GM12878 (cell line): ENCODE measurements at regions not wholly inside any gene's neighbourhood (a gene's known extent, or its start where the extent isn't known, plus 50 kb on each side); places are given as distances from the start of the nearest gene placed in this dataset.

Experiments
- ATAC-seq: fragments of 200-7000 bp; cut with Tn5 transposase; 3 replicates; pipeline ENCODE4 v1.9.1; 2020; ENCODE audit warnings: mild to moderate bottlenecking, moderate library complexity
- BruUV-seq: library from RNA; stranded (reverse); fragments of 400-500 nt; replicated peaks from 2 replicates; lab custom pipeline; 2021; lab: Mats Ljungman, UMichigan
- CTCF ChIA-PET: fragments of 300-600 bp; sonication (Branson Sonifier 250); formaldehyde crosslinking; extraction: SDS; loops from one replicate; lab custom pipeline; 2021; ENCODE audit warnings: inconsistent platforms; lab: Yijun Ruan, JAX
- POLR2A ChIA-PET: fragments of 350-600 bp; formaldehyde crosslinking; extraction: SDS; loops from one replicate; lab custom pipeline; 2021; ENCODE audit warnings: inconsistent platforms; lab: Charles Lee
- RAD21 ChIA-PET: fragments of 300-600 bp; sonication (Branson Sonifier 250); formaldehyde crosslinking; loops from one replicate; lab custom pipeline; 2023; ENCODE audit warnings: antibody characterized with exemption; ENCODE audit not compliant: unreplicated experiment; lab: Charles Lee
- SMC1A ChIA-PET: fragments of 300-600 bp; sonication (Branson Sonifier 250); formaldehyde crosslinking; loops from one replicate; lab custom pipeline; 2023; ENCODE audit not compliant: unreplicated experiment, uncharacterized antibody; lab: Charles Lee
- DNase-seq: peaks from one replicate; pipeline ENCODE4 v3.0.0-alpha.2; 2011; ENCODE audit warnings: low read depth, low spot score
- FAIRE-seq: peaks from 3 replicates; lab custom pipeline; 2011; peaks lifted over from hg19 to GRCh38; lab: Jason Lieb, UNC
- H2AFZ ChIP-seq: 2 replicates; pipeline ENCODE4 v1.6.0; 2011; ENCODE audit warnings: low read depth, low read length, control low read depth; ENCODE audit not compliant: control insufficient read depth
- H3K27ac ChIP-seq: 2 replicates; pipeline ENCODE4 v1.5.1; 2011; ENCODE audit warnings: control low read depth; ENCODE audit not compliant: control insufficient read depth, insufficient read depth
- H3K27me3 ChIP-seq, 2 experiments: replicated peaks in 1 of 2; 2 replicates each; pipeline versions ENCODE4 v1.6.0 to v1.6.1; 2011; ENCODE audit warnings: low read length in 1 of 2; ENCODE audit not compliant: control insufficient read depth in 2 of 2, insufficient read depth in 2 of 2
- H3K36me3 ChIP-seq, 2 experiments: 2 replicates each; pipeline ENCODE4 v1.5.1; 2011; ENCODE audit warnings: low read length in 1 of 2; ENCODE audit not compliant: control insufficient read depth in 2 of 2, insufficient read depth in 2 of 2
- H3K4me1 ChIP-seq: 2 replicates; pipeline ENCODE4 v1.6.1; 2011; ENCODE audit warnings: mild to moderate bottlenecking, low read length, moderate library complexity, mixed read lengths; ENCODE audit not compliant: control insufficient read depth, insufficient read depth
- H3K4me2 ChIP-seq: 2 replicates; pipeline ENCODE4 v1.6.0; 2011; ENCODE audit warnings: control low read depth; ENCODE audit not compliant: control insufficient read depth, insufficient read depth
- H3K4me3 ChIP-seq: fragments of 200-600 bp; sonication (generic); 2 replicates; pipeline ENCODE4 v1.5.1; 2016
- H3K79me2 ChIP-seq: 2 replicates; pipeline ENCODE4 v1.6.0; 2011; ENCODE audit warnings: low read length; ENCODE audit not compliant: control insufficient read depth, insufficient read depth
- H3K9ac ChIP-seq: 2 replicates; pipeline ENCODE4 v1.8.0; 2011; ENCODE audit warnings: low read length, control low read depth, mixed read lengths; ENCODE audit not compliant: control insufficient read depth, insufficient read depth
- H3K9me3 ChIP-seq: replicated peaks from 3 replicates; pipeline ENCODE4 v1.5.1; 2011; ENCODE audit warnings: mild to moderate bottlenecking, low read length; ENCODE audit not compliant: control insufficient read depth, insufficient read depth
- H4K20me1 ChIP-seq: 2 replicates; pipeline ENCODE4 v1.6.0; 2011; ENCODE audit not compliant: control insufficient read depth, insufficient read depth
- CHD4 ChIP-seq: fragments of 200-600 bp; sonication (generic); IDR thresholded peaks from 2 replicates; pipeline ENCODE4 v1.6.1; 2016; ENCODE audit warnings: mild to moderate bottlenecking
- EED ChIP-seq: sonication (generic); IDR thresholded peaks from 2 replicates; pipeline ENCODE4 v1.6.1; 2016; ENCODE audit warnings: antibody characterized with exemption, low read depth
- IRF4 ChIP-seq: IDR thresholded peaks from 2 replicates; pipeline ENCODE4 v1.6.1; 2011; ENCODE audit warnings: low read depth, low read length
- MXI1 ChIP-seq: fragments of 150-350 bp; IDR thresholded peaks from 2 replicates; pipeline ENCODE4 v1.6.1; 2011; ENCODE audit warnings: low read depth, mild to moderate bottlenecking, inconsistent platforms, low read length, improper control_type of control experiment
- SMC3 ChIP-seq: IDR thresholded peaks from 2 replicates; pipeline ENCODE4 v1.6.1; 2011; ENCODE audit warnings: low read length, improper control_type of control experiment, borderline replicate concordance
- SPI1 ChIP-seq: IDR thresholded peaks from 2 replicates; pipeline ENCODE4 v1.6.1; 2011; ENCODE audit warnings: low read depth, mild to moderate bottlenecking, low read length, moderate library complexity, borderline replicate concordance; ENCODE audit not compliant: insufficient read depth
- SREBF1 ChIP-seq: IDR thresholded peaks from 2 replicates; pipeline ENCODE4 v1.6.1; 2012; ENCODE audit warnings: mild to moderate bottlenecking, low read length
- TAF1 ChIP-seq: IDR thresholded peaks from 2 replicates; pipeline ENCODE4 v1.6.1; 2011; ENCODE audit warnings: mild to moderate bottlenecking, low read depth, low read length, borderline replicate concordance
- WRNIP1 ChIP-seq: IDR thresholded peaks from 2 replicates; pipeline ENCODE4 v1.6.1; 2011; ENCODE audit warnings: low read depth, low read length, improper control_type of control experiment, borderline replicate concordance
- WGBS: methylation state at CpG from one replicate; pipeline ENCODE4 v1.1.6; 2016; ENCODE audit warnings: low lambda C conversion rate; ENCODE audit not compliant: insufficient replicate concordance, insufficient coverage; ENCODE audit errors: missing lambda C conversion rate; 5-methylcytosine and 5-hydroxymethylcytosine counted together
- in situ Hi-C: fragments of 300-500 bp; cut with MboI; formaldehyde crosslinking; loops from 9 replicates; pipeline ENCODE4 v1.14.3; 2018; ENCODE audit warnings: mixed read lengths
- intact Hi-C: fragments of 100-400 bp; cut with micrococcal nuclease; formaldehyde crosslinking; loops from one replicate; pipeline ENCODE4 v1.14.2; 2022; ENCODE audit not compliant: unreplicated experiment
- TF ChIP-seq, protein P1 (sequence below): fragments of 450-650 bp; formaldehyde crosslinking; IDR thresholded peaks from 2 replicates; pipeline ENCODE4 v1.4.0; 2020; ENCODE audit warnings: mild to moderate bottlenecking, moderate library complexity
- TF ChIP-seq, protein P2 (sequence below): IDR thresholded peaks from 2 replicates; pipeline ENCODE4 v1.6.1; 2012; ENCODE audit warnings: mild to moderate bottlenecking, low read depth, low read length

DNA sequence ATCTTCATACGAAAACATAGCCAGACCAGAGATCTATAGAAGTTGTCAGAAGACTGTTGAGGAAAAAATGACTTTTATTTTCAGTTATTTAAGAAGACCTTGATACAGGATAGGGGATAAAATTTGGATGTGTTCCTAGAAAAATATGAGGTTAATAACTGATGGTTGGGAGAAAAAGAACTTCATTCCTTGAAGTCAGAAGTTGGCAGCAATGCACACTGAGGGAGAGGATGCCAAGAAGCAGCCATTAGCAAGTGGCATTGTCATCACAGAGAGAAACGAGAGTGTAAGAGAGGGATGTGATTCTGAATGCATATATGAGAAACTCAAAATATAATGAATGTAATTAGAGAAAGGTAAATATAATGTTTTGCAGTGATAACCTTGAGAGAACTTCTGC lies 382.1 kb upstream of the EPHA5 start:
- Histone ChIP-seq H4K20me1 (no peaks in the 10 kb centered on the region), H2AFZ (no peak overlapping the region), H3K4me1 (no peaks in the 10 kb centered on the region), H3K27ac (no peak overlapping the region), H3K9me3 (no peaks in the 10 kb centered on the region), H3K27me3 (no peaks in the 10 kb centered on the region; a peak in 1 of 4 replicates), H3K4me3 (no peak overlapping the region), H3K9ac (no peak overlapping the region), H3K4me2 (no peak overlapping the region), H3K79me2 (no peaks in the 10 kb centered on the region), H3K36me3 (no peaks in the 10 kb centered on the region)
- BruUV-seq = no TSS peak
- intact Hi-C loops (no loop called here), in situ Hi-C loops (no loop called here)
- RAD21 ChIA-PET = no interaction called here
- ATAC-seq (no peak), DNase-seq (no peak), FAIRE-seq (no peak)
- POLR2A ChIA-PET = no interaction called here
- CTCF ChIA-PET = no interaction called here
- 0% methylated on average over 2 of the region's 2 CpGs for WGBS
- SMC1A ChIA-PET = no interaction called here
- TF ChIP-seq IRF4 (no peak), SREBF1 (no peak), EED (no peak), SMC3 (no peak), TAF1 (no peak), SPI1 (no peak), CHD4 (no peak), WRNIP1 (no peak), MXI1 (no peak)
- TF ChIP-seq, protein P1, sequence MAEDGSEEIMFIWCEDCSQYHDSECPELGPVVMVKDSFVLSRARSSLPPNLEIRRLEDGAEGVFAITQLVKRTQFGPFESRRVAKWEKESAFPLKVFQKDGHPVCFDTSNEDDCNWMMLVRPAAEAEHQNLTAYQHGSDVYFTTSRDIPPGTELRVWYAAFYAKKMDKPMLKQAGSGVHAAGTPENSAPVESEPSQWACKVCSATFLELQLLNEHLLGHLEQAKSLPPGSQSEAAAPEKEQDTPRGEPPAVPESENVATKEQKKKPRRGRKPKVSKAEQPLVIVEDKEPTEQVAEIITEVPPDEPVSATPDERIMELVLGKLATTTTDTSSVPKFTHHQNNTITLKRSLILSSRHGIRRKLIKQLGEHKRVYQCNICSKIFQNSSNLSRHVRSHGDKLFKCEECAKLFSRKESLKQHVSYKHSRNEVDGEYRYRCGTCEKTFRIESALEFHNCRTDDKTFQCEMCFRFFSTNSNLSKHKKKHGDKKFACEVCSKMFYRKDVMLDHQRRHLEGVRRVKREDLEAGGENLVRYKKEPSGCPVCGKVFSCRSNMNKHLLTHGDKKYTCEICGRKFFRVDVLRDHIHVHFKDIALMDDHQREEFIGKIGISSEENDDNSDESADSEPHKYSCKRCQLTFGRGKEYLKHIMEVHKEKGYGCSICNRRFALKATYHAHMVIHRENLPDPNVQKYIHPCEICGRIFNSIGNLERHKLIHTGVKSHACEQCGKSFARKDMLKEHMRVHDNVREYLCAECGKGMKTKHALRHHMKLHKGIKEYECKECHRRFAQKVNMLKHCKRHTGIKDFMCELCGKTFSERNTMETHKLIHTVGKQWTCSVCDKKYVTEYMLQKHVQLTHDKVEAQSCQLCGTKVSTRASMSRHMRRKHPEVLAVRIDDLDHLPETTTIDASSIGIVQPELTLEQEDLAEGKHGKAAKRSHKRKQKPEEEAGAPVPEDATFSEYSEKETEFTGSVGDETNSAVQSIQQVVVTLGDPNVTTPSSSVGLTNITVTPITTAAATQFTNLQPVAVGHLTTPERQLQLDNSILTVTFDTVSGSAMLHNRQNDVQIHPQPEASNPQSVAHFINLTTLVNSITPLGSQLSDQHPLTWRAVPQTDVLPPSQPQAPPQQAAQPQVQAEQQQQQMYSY (CRISPR knock-in tag) = no peak
- TF ChIP-seq, protein P2, sequence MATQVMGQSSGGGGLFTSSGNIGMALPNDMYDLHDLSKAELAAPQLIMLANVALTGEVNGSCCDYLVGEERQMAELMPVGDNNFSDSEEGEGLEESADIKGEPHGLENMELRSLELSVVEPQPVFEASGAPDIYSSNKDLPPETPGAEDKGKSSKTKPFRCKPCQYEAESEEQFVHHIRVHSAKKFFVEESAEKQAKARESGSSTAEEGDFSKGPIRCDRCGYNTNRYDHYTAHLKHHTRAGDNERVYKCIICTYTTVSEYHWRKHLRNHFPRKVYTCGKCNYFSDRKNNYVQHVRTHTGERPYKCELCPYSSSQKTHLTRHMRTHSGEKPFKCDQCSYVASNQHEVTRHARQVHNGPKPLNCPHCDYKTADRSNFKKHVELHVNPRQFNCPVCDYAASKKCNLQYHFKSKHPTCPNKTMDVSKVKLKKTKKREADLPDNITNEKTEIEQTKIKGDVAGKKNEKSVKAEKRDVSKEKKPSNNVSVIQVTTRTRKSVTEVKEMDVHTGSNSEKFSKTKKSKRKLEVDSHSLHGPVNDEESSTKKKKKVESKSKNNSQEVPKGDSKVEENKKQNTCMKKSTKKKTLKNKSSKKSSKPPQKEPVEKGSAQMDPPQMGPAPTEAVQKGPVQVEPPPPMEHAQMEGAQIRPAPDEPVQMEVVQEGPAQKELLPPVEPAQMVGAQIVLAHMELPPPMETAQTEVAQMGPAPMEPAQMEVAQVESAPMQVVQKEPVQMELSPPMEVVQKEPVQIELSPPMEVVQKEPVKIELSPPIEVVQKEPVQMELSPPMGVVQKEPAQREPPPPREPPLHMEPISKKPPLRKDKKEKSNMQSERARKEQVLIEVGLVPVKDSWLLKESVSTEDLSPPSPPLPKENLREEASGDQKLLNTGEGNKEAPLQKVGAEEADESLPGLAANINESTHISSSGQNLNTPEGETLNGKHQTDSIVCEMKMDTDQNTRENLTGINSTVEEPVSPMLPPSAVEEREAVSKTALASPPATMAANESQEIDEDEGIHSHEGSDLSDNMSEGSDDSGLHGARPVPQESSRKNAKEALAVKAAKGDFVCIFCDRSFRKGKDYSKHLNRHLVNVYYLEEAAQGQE = no peak
